ENCODE measurements at regions not wholly inside any gene's neighbourhood (a gene's known extent, or its start where the extent isn't known, plus 50 kb on each side); places are given as distances from the start of the nearest gene placed in this dataset.

GRCh38 chr9:82320566-82320965 is 332.0 kb downstream of the SPATA31D1 start:
- no peak for DNase-seq (ENCODE audit: low spot score)
- no peak for TF ChIP-seq CTCF (IDR thresholded peaks at IDR 0.05; ENCODE audit: extremely low read depth, insufficient read depth, missing control alignments)
- in situ Hi-C loops (cut with MboI; ENCODE audit: low pct_unique_long_range_greater_than_20kb, low sequenced_read_pairs, unreplicated experiment): no loop called here

- DNase-seq (ENCODE audit: low spot score): no peak
- no peak for TF ChIP-seq CTCF (IDR thresholded peaks at IDR 0.05; ENCODE audit: extremely low read depth, insufficient read depth, missing control alignments)
- in situ Hi-C loops (cut with MboI; ENCODE audit: low pct_unique_long_range_greater_than_20kb, low sequenced_read_pairs, unreplicated experiment): no loop called here
Observed at GRCh38 chr9:82325907-82326306, 337.3 kb downstream of the SPATA31D1 start.

- no peak for TF ChIP-seq CTCF (IDR thresholded peaks at IDR 0.05; ENCODE audit: extremely low read depth, insufficient read depth, missing control alignments)
- in situ Hi-C loops (cut with MboI; ENCODE audit: low pct_unique_long_range_greater_than_20kb, low sequenced_read_pairs, unreplicated experiment): no loop called here
Observed at GRCh38 chr9:82327641-82328040, 339.1 kb downstream of the SPATA31D1 start.

GRCh38 chr9:82331079-82331478 is 342.5 kb downstream of the SPATA31D1 start:
- TF ChIP-seq CTCF (IDR thresholded peaks at IDR 0.05; ENCODE audit: extremely low read depth, insufficient read depth, missing control alignments): no peak
- no peak for DNase-seq (ENCODE audit: low spot score)
- in situ Hi-C loops (cut with MboI; ENCODE audit: low pct_unique_long_range_greater_than_20kb, low sequenced_read_pairs, unreplicated experiment): no loop called here

More at GRCh38 chr9:82327641-82328040, 339.1 kb downstream of the SPATA31D1 start:
- DNase-seq (ENCODE audit: low spot score): no peak

- no peak for TF ChIP-seq CTCF (IDR thresholded peaks at IDR 0.05; ENCODE audit: extremely low read depth, insufficient read depth, missing control alignments)
- DNase-seq (ENCODE audit: low spot score): no peak
- in situ Hi-C loops (cut with MboI; ENCODE audit: low pct_unique_long_range_greater_than_20kb, low sequenced_read_pairs, unreplicated experiment): no loop called here
Observed at GRCh38 chr9:82332018-82332773, 343.6 kb downstream of the SPATA31D1 start.

- DNase-seq (ENCODE audit: low spot score): no peak
- no peak for TF ChIP-seq CTCF (IDR thresholded peaks at IDR 0.05; ENCODE audit: extremely low read depth, insufficient read depth, missing control alignments)
- in situ Hi-C loops (cut with MboI; ENCODE audit: low pct_unique_long_range_greater_than_20kb, low sequenced_read_pairs, unreplicated experiment): no loop called here
Observed at GRCh38 chr9:82332774-82333152, 344.2 kb downstream of the SPATA31D1 start.

All from GM13977 (cell line).